ENCODE measurements at regions not wholly inside any gene's neighbourhood (a gene's known extent, or its start where the extent isn't known, plus 50 kb on each side); places are given as distances from the start of the nearest gene placed in this dataset.

GRCh38 chr10:3340127-3340730 is 167.6 kb upstream of the PITRM1 start:
- no peaks in the 10 kb centered on the region for H4K20me1 ChIP-seq (replicated peaks; ENCODE audit: control insufficient read depth, extremely low read depth, insufficient read depth, low read length)
- no peaks in the 10 kb centered on the region for H3K9me1 ChIP-seq (replicated peaks; ENCODE audit: control insufficient read depth, extremely low read depth, insufficient read depth, low read length)
- H3K4me3 ChIP-seq (replicated peaks in 1 of 3; ENCODE audit: insufficient read depth in 1 of 3, low read depth in 1 of 3, low read length in 3 of 3): no peak overlapping the region
- FAIRE-seq: no peak
- H3K9ac ChIP-seq (replicated peaks; ENCODE audit: extremely low read depth, insufficient read depth, low read length): no peak overlapping the region
- BruUV-seq (replicated peaks): no TSS peak
- H2AFZ ChIP-seq (ENCODE audit: low read depth, low read length): no peak overlapping the region
- peaks cover 0 to under 1% of the 10 kb centered on the region in 2 experiments for H3K27me3 ChIP-seq (ENCODE audit: control insufficient read depth in 2 of 2, insufficient read depth in 2 of 2, low read length in 2 of 2)
- POLR2A ChIA-PET: no interaction called here
- dilution Hi-C loops (cut with MboI; ENCODE audit: extremely low pct_ligation_motif_present, low sequenced_read_pairs): no loop called here
- TF ChIP-seq FOS (IDR thresholded peaks at IDR 0.05; ENCODE audit: borderline replicate concordance, insufficient read depth, low read length): no peak
- no peak for TF ChIP-seq GATA2 (IDR thresholded peaks at IDR 0.05; ENCODE audit: insufficient read depth, insufficient read length, low read depth, low read length)
- no peak for TF ChIP-seq POLR2A (IDR thresholded peaks at IDR 0.05; ENCODE audit: low read depth, low read length)
- TF ChIP-seq EZH2 (IDR thresholded peaks at IDR 0.05; ENCODE audit: borderline replicate concordance, low read depth, low read length, severe bottlenecking): no peak
- TF ChIP-seq JUN (IDR thresholded peaks at IDR 0.05; ENCODE audit: borderline replicate concordance, insufficient read depth, insufficient read length, low read depth): no peak
- TF ChIP-seq, protein P1, sequence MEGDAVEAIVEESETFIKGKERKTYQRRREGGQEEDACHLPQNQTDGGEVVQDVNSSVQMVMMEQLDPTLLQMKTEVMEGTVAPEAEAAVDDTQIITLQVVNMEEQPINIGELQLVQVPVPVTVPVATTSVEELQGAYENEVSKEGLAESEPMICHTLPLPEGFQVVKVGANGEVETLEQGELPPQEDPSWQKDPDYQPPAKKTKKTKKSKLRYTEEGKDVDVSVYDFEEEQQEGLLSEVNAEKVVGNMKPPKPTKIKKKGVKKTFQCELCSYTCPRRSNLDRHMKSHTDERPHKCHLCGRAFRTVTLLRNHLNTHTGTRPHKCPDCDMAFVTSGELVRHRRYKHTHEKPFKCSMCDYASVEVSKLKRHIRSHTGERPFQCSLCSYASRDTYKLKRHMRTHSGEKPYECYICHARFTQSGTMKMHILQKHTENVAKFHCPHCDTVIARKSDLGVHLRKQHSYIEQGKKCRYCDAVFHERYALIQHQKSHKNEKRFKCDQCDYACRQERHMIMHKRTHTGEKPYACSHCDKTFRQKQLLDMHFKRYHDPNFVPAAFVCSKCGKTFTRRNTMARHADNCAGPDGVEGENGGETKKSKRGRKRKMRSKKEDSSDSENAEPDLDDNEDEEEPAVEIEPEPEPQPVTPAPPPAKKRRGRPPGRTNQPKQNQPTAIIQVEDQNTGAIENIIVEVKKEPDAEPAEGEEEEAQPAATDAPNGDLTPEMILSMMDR (IDR thresholded peaks at IDR 0.05; ENCODE audit: extremely low read depth in 1 of 2, insufficient read depth in 1 of 2, low read depth in 1 of 2, low read length in 2 of 2): no peak
- TF ChIP-seq POLR2AphosphoS5 (IDR thresholded peaks at IDR 0.05; ENCODE audit: insufficient read depth, low read depth, low read length): no peak
- TF ChIP-seq MYC (IDR thresholded peaks at IDR 0.05; ENCODE audit: low read depth, low read length): no peak
- no peak for TF ChIP-seq MAX (IDR thresholded peaks at IDR 0.05; ENCODE audit: insufficient read depth, insufficient read length)
- DNase-seq (ENCODE audit: low read depth, low spot score): no peak
- no peaks in the 10 kb centered on the region for H3K9me3 ChIP-seq (replicated peaks; ENCODE audit: control insufficient read depth, insufficient read depth, low read length)
- no peaks in the 10 kb centered on the region for H3K79me2 ChIP-seq (ENCODE audit: control insufficient read depth, insufficient read depth, low read length)
- no peak overlapping the region for H3K27ac ChIP-seq (ENCODE audit: insufficient read depth, low read depth, low read length)
- no peaks in the 10 kb centered on the region for H3K4me1 ChIP-seq (ENCODE audit: control insufficient read depth, extremely low read depth, insufficient read depth, low read length)
- H3K4me2 ChIP-seq (ENCODE audit: insufficient read depth, low read length): no peak overlapping the region
- CTCF ChIA-PET: interaction anchor here (1.0 kb wide), 1 partner anchor 10 kb away, joined by 3 read pairs; no protein-coding TSS in a partner anchor
- H3K36me3 ChIP-seq (ENCODE audit: control insufficient read depth in 2 of 2, extremely low read depth in 1 of 2, insufficient read depth in 2 of 2, low read length in 2 of 2): no peaks in the 10 kb centered on the region
- intact Hi-C loops (cut with micrococcal nuclease): no loop called here
